Stimulated activated naive B cell treated with anti-CD40 and anti-IgM and Interleukin-4, amounts not matched to agents 10 μg/mL and 1 μg/mL and 100 μg/mL, for 72 hours (primary cell): ENCODE measurements at regions not wholly inside any gene's neighbourhood (a gene's known extent, or its start where the extent isn't known, plus 50 kb on each side); places are given as distances from the start of the nearest gene placed in this dataset.

ENCODE experiments used
- ATAC-seq, 2 donors: fragments of 150-1000 bp; cut with Tn5 transposase; replicated peaks; 2 replicates each; pipeline ENCODE4 v1.10.0; 2021; ENCODE audit warnings: moderate library complexity in 1 of 2
- DNase-seq: peaks from one replicate; pipeline ENCODE4 v3.0.0; 2021
- H3K27ac Mint-ChIP-seq: one replicate; pipeline ENCODE4 v1.8.0; 2022; ENCODE audit warnings: mild to moderate bottlenecking, mixed read lengths
- H3K27me3 Mint-ChIP-seq, 2 donors: one replicate each; pipeline ENCODE4 v1.8.0; 2022; ENCODE audit warnings: mixed read lengths in 2 of 2
- H3K36me3 Mint-ChIP-seq, 2 donors: one replicate each; pipeline ENCODE4 v1.8.0; 2022; ENCODE audit warnings: mixed read lengths in 2 of 2, mild to moderate bottlenecking in 1 of 2
- H3K4me1 Mint-ChIP-seq, 2 donors: one replicate each; pipeline ENCODE4 v1.8.0; 2022; ENCODE audit warnings: mixed read lengths in 2 of 2, mild to moderate bottlenecking in 1 of 2
- H3K4me3 Mint-ChIP-seq, 2 donors: one replicate each; pipeline ENCODE4 v1.8.0; 2022; ENCODE audit warnings: mild to moderate bottlenecking in 2 of 2, mixed read lengths in 2 of 2, moderate library complexity in 1 of 2
- H3K9me3 Mint-ChIP-seq, 2 donors: one replicate each; pipeline ENCODE4 v1.8.0; 2022; ENCODE audit warnings: mixed read lengths in 2 of 2, mild to moderate bottlenecking in 1 of 2

DNA sequence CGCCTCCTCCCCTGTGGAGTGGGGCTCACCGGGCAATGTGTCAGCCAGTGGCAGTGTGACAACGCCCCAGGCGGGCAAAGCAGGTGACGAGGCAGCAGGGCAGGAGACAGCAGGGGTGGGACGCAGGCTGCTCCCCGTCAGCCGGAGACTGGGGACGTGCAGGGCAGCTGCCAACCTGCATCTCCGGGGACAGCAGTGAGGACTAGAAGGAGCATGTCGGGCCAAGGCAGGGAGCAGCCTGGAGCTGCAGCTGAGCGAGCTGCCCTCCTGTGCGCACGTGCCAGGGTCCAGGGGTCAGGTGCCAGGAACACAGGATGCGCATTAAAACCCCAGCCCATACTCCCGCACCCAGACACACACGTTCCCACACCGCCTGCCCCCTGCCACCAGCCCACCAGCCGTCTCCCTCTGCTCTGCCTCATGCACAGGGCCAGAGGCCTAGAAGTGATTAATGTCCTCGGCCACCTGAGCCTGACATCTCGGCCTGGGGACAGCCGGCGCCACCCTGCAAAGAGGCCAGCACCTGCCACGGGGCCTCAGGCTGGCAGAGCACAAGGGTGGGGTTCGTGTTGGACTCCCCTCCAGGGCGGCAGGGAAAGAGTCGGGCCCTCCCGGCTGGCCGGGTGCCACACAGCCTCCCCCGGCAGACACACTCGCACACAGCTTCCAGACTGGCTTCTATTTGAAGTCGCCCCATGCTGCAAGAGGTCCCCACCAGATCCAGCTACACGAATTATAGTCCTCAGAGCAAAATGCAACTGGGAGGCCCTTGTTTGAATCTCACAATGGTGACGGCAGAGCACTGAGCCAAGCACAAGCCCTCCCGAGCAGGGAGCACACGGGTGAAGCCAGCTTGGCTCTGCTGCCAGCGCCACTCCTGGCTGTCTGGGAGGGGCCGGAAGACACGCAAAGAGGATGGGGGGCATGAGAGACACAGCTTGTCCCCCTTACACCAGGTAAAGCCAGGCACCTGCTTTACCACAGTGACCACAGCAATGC is 90.4 kb downstream of the RBFOX3 start:
- DNase-seq: no peak
- Mint-ChIP-seq H3K4me3 (no peak overlapping the region), H3K36me3 (no peaks in the 10 kb centered on the region), H3K27me3 (peaks cover 14 to 33% of the 10 kb centered on the region in 2 donors), H3K9me3 (no peaks in the 10 kb centered on the region), H3K4me1 (peaks cover 0 to 1% of the 10 kb centered on the region in 2 donors), H3K27ac (no peak overlapping the region)
- ATAC-seq: no peak

DNA sequence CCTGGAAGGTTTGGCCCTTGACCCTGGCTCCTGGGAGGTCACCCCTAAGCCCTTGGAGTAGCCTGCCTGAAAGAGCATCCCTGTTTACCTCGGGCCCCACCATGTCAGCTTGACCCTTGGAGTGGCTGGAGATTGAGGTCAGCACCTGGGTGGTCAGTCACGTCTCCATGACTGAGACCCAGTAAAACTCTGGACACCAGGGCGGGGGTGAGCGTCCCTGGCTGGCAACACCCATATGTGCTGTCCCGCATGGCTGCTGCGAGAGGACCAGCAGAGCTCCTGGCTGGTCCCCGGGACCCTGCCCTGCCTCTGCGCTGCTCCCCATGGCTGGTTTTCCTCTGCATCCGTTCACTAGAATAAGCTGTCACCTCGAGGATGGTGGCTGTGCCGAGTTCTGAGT is 91.2 kb downstream of the RBFOX3 start:
- H3K4me3 Mint-ChIP-seq: no peak overlapping the region
- peaks cover 0 to 1% of the 10 kb centered on the region in 2 donors for H3K4me1 Mint-ChIP-seq
- no peak overlapping the region for H3K27ac Mint-ChIP-seq
- DNase-seq (no peak), ATAC-seq (no peak)
- no peaks in the 10 kb centered on the region for H3K9me3 Mint-ChIP-seq
- H3K27me3 Mint-ChIP-seq: peaks cover 17 to 37% of the 10 kb centered on the region in 2 donors
- H3K36me3 Mint-ChIP-seq: no peaks in the 10 kb centered on the region

- no peaks in the 10 kb centered on the region for H3K9me3 Mint-ChIP-seq
- H3K4me3 Mint-ChIP-seq: no peak overlapping the region
- ATAC-seq: no peak
- no peak for DNase-seq
- no peaks in the 10 kb centered on the region for H3K36me3 Mint-ChIP-seq
- peaks cover 0 to 1% of the 10 kb centered on the region in 2 donors for H3K4me1 Mint-ChIP-seq
- peaks cover 17 to 37% of the 10 kb centered on the region in 2 donors for H3K27me3 Mint-ChIP-seq
- no peak overlapping the region for H3K27ac Mint-ChIP-seq
Observed at GRCh38 chr17:79518585-79519523, 92.0 kb downstream of the RBFOX3 start.

GRCh38 chr17:79517827-79518584 is 92.8 kb downstream of the RBFOX3 start:
- ATAC-seq: no peak
- peaks cover 17 to 37% of the 10 kb centered on the region in 2 donors for H3K27me3 Mint-ChIP-seq
- peaks cover 0 to 1% of the 10 kb centered on the region in 2 donors for H3K4me1 Mint-ChIP-seq
- H3K36me3 Mint-ChIP-seq: no peaks in the 10 kb centered on the region
- DNase-seq: no peak
- H3K9me3 Mint-ChIP-seq: no peaks in the 10 kb centered on the region
- H3K4me3 Mint-ChIP-seq: no peak overlapping the region
- no peak overlapping the region for H3K27ac Mint-ChIP-seq

DNA sequence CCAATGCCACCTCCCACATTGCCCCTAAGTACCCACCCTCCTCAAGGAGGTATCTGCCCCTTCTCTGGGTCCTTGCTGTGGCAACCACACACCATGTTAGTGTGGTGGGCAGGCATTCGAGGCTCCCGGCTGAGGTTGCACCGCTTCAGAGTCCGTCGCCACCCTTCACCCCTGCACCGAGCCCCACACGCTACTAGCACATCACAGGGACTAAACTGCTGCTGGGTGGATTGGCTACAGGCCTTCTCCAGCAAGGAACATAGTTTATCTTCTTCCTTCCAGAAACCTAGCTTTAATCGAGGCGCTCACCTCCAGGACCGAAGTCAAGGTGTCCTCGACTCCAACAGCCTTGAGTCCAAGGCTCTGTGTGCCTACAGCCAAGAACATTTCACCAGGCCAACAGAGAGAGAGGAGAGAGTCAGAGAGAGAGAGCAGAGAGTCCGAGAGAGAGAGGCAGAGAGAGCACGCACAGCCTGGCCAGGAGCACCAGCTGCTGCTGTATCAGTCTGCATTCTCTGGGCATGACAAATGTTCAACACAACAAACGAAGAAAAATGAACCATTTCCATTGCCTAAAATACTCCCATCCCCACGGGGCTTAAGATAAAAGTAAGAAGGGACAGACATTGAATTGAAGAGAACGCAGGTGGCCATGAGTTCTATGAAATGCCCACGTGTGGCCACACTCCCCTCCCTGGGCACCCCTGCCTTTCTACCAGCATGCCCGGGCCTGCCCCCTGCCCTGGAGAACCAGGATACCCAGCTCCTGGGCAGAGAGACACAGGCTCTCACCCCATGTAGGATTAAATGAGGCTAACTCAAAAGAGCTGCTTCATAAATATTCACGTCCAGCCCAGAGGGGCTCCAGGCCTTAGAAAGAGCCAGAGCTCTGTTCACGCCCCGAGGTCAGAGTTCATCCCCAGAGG is 94.9 kb downstream of the RBFOX3 start:
- Mint-ChIP-seq H3K4me1 (peaks cover 0 to 1% of the 10 kb centered on the region in 2 donors), H3K36me3 (no peaks in the 10 kb centered on the region), H3K27ac (no peak overlapping the region), H3K4me3 (no peak overlapping the region), H3K27me3 (peaks cover 17 to 37% of the 10 kb centered on the region in 2 donors), H3K9me3 (peaks cover 3% of the 10 kb centered on the region in 2 donors)
- ATAC-seq (no peak), DNase-seq (no peak)

DNA sequence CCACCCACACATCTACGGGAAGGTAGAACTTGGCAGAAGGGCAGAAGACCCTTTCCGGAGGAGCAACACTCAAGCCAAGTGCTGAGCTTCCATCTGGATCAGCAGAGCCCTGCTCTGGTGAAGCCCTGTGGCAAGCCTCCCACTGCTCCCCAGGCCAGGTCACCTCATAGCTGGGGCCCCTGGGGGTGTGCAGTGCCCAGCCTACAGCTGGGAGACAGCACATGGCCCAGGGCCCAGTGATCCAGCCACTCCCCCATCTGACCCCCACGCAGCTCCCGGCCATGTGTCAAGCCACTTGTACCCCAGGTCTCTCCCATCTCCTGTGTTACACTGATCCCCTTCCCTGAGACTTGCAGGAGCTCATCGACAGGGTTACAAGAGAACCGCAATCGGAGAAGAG is 95.7 kb downstream of the RBFOX3 start:
- Mint-ChIP-seq H3K27me3 (peaks cover 17 to 36% of the 10 kb centered on the region in 2 donors), H3K36me3 (no peaks in the 10 kb centered on the region), H3K27ac (no peak overlapping the region), H3K4me1 (peaks cover 0 to 1% of the 10 kb centered on the region in 2 donors), H3K4me3 (no peak overlapping the region), H3K9me3 (peaks cover 3% of the 10 kb centered on the region in 2 donors)
- ATAC-seq: no peak
- DNase-seq: no peak

- peaks cover 3% of the 10 kb centered on the region in 2 donors for H3K9me3 Mint-ChIP-seq
- H3K4me1 Mint-ChIP-seq: peaks cover 0 to 1% of the 10 kb centered on the region in 2 donors
- H3K27me3 Mint-ChIP-seq: peaks cover 14 to 34% of the 10 kb centered on the region in 2 donors
- H3K36me3 Mint-ChIP-seq: no peaks in the 10 kb centered on the region
- no peak overlapping the region for H3K4me3 Mint-ChIP-seq
- no peak overlapping the region for H3K27ac Mint-ChIP-seq
- DNase-seq (no peak), ATAC-seq (no peak)
Observed at GRCh38 chr17:79513820-79514535, 96.9 kb downstream of the RBFOX3 start.

GRCh38 chr17:79513206-79513605 is 97.6 kb downstream of the RBFOX3 start:
- no peak for ATAC-seq
- no peak overlapping the region for H3K27ac Mint-ChIP-seq
- H3K4me3 Mint-ChIP-seq: no peak overlapping the region
- H3K9me3 Mint-ChIP-seq: peaks cover 3% of the 10 kb centered on the region in 2 donors
- peaks cover 0 to 1% of the 10 kb centered on the region in 2 donors for H3K4me1 Mint-ChIP-seq
- no peaks in the 10 kb centered on the region for H3K36me3 Mint-ChIP-seq
- DNase-seq: no peak
- H3K27me3 Mint-ChIP-seq: peaks cover 21 to 31% of the 10 kb centered on the region in 2 donors

- peaks cover 17 to 20% of the 10 kb centered on the region in 2 donors for H3K27me3 Mint-ChIP-seq
- no peak overlapping the region for H3K27ac Mint-ChIP-seq
- no peak overlapping the region for H3K4me3 Mint-ChIP-seq
- ATAC-seq (no peak), DNase-seq (no peak)
- H3K4me1 Mint-ChIP-seq: peaks cover 0 to 1% of the 10 kb centered on the region in 2 donors
- H3K9me3 Mint-ChIP-seq: peaks cover 3% of the 10 kb centered on the region in 2 donors
- H3K36me3 Mint-ChIP-seq: no peaks in the 10 kb centered on the region
Observed at GRCh38 chr17:79511471-79511870, 99.4 kb downstream of the RBFOX3 start.

DNA sequence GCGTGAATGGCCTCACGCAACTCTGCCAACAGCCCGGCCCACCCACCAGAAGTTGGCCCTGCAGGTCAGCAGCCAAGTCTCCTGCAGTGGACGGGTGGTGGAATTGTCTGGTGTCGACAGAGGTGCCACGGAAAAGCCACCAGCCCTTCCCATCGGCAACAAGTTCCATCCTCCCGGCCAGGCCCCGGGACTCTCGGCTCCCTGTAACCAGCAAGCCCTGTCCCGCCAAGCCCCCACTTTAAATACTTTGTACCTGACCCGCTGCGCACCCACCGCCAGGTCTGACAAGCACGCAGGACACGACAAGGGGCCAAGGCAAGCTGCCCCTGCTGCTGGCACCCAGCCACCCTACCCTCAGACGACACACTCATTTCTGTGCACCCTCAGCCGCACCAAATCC is 100.8 kb downstream of the RBFOX3 start:
- no peak overlapping the region for H3K4me3 Mint-ChIP-seq
- peaks cover 16 to 18% of the 10 kb centered on the region in 2 donors for H3K27me3 Mint-ChIP-seq
- H3K9me3 Mint-ChIP-seq: peaks cover 3% of the 10 kb centered on the region in 2 donors
- no peaks in the 10 kb centered on the region for H3K36me3 Mint-ChIP-seq
- H3K4me1 Mint-ChIP-seq: no peaks in the 10 kb centered on the region
- no peak for ATAC-seq
- DNase-seq: no peak
- H3K27ac Mint-ChIP-seq: no peak overlapping the region

DNA sequence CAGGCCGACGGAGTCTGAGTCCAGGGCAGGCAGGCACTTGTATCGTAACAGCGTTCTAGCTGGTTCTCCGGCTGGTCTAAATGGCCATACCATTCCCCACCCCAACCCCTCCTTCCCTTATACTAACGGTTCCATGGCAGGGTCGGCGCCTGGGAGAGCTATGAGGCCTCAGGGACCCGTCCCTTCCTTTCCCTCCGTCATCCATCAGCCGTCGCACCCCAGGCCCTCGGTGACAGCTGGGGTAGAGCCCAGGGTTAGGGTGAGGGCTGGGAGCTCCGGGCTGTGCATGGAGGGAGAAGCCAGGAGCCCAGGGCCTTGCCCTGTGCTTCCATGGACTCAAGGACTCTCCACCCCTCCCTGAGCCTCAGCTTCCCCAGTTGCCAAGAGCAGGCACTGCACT is 101.4 kb downstream of the RBFOX3 start:
- Mint-ChIP-seq H3K36me3 (no peaks in the 10 kb centered on the region), H3K27ac (no peak overlapping the region), H3K9me3 (peaks cover 3% of the 10 kb centered on the region in 2 donors), H3K4me1 (no peaks in the 10 kb centered on the region), H3K27me3 (peaks cover 16 to 21% of the 10 kb centered on the region in 2 donors), H3K4me3 (no peak overlapping the region)
- DNase-seq (no peak), ATAC-seq (no peak)

DNA sequence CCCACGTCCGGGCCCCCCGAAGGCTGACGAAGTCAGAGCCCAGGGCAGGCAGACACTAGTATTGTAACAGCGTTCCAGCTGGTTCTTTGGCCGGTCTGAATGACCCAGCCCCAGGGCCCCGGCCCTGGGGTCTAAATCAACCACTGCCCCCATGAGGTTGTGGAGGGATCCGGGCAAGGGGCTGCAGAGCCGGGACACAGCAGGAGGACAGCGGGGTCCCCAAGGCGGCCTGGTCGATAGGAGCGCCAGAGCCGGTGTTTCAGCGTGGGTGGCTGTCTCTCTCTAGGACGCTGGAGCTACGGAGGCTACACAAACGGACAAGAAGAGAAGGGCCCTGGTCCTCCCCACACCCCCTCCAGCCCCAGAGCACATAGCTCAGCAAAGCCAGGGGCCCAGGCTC is 101.8 kb downstream of the RBFOX3 start:
- Mint-ChIP-seq H3K27ac (no peak overlapping the region), H3K27me3 (peaks cover 20 to 26% of the 10 kb centered on the region in 2 donors)

More for the DNA sequence above, 101.8 kb downstream of the RBFOX3 start:
- peaks cover 3% of the 10 kb centered on the region in 2 donors for H3K9me3 Mint-ChIP-seq
- no peak overlapping the region for H3K4me3 Mint-ChIP-seq
- no peaks in the 10 kb centered on the region for H3K4me1 Mint-ChIP-seq
- no peaks in the 10 kb centered on the region for H3K36me3 Mint-ChIP-seq
- DNase-seq (no peak), ATAC-seq (no peak)
